22Rv1 (cell line): ENCODE measurements at regions not wholly inside any gene's neighbourhood (a gene's known extent, or its start where the extent isn't known, plus 50 kb on each side); places are given as distances from the start of the nearest gene placed in this dataset.

ENCODE experiments used
- H3K27ac ChIP-seq: fragments of 450-650 bp; 2 replicates; pipeline ENCODE4 v1.5.1; 2017
- ZFX ChIP-seq: fragments of 450-650 bp; IDR thresholded peaks from 2 replicates; pipeline ENCODE4 v1.6.1; 2017; ENCODE audit warnings: antibody characterized with exemption, borderline replicate concordance
- TF ChIP-seq, protein P1 (sequence below): fragments of 450-650 bp; IDR thresholded peaks from 2 replicates; pipeline ENCODE4 v1.5.1; 2017; ENCODE audit warnings: mild to moderate bottlenecking

GRCh38 chr13:88424463-88424862, 753.3 kb downstream of the SLITRK5 start:
- H3K27ac ChIP-seq = no peak overlapping the region
- TF ChIP-seq ZFX = no peak
- TF ChIP-seq, protein P1, sequence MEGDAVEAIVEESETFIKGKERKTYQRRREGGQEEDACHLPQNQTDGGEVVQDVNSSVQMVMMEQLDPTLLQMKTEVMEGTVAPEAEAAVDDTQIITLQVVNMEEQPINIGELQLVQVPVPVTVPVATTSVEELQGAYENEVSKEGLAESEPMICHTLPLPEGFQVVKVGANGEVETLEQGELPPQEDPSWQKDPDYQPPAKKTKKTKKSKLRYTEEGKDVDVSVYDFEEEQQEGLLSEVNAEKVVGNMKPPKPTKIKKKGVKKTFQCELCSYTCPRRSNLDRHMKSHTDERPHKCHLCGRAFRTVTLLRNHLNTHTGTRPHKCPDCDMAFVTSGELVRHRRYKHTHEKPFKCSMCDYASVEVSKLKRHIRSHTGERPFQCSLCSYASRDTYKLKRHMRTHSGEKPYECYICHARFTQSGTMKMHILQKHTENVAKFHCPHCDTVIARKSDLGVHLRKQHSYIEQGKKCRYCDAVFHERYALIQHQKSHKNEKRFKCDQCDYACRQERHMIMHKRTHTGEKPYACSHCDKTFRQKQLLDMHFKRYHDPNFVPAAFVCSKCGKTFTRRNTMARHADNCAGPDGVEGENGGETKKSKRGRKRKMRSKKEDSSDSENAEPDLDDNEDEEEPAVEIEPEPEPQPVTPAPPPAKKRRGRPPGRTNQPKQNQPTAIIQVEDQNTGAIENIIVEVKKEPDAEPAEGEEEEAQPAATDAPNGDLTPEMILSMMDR = no peak

- no peak for TF ChIP-seq ZFX
- TF ChIP-seq, protein P1 = no peak
- H3K27ac ChIP-seq = no peak overlapping the region
Observed at GRCh38 chr13:88426661-88427060, 755.5 kb downstream of the SLITRK5 start.

GRCh38 chr13:88429862-88430261, 758.7 kb downstream of the SLITRK5 start:
- no peak for TF ChIP-seq ZFX
- TF ChIP-seq, protein P1 = no peak

DNA sequence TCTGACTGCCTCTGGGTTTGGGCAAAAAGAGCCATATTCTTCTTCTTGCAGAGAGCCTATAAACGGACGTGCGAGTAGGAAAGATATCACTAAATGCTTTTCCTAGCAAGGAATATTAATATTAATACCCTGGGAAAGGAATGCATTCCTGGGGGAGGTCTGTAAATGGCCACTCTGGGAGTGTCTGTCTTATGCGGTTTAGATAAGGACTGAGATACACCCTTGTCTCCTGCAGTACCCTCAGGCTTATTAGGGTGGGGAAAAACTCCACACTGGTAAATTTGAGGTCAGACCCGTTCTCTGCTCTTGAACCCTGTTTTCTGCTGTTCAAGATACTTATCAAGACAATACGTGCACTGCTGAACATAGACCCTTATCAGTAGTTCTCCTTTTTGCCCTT, 763.8 kb downstream of the SLITRK5 start:
- no peak overlapping the region for H3K27ac ChIP-seq
- TF ChIP-seq, protein P1 = no peak
- no peak for TF ChIP-seq ZFX

More at GRCh38 chr13:88429862-88430261, 758.7 kb downstream of the SLITRK5 start:
- no peak overlapping the region for H3K27ac ChIP-seq

GRCh38 chr13:88436974-88437373, 765.8 kb downstream of the SLITRK5 start:
- H3K27ac ChIP-seq = no peak overlapping the region
- TF ChIP-seq, protein P1 = no peak
- no peak for TF ChIP-seq ZFX

GRCh38 chr13:88450515-88450914, 779.3 kb downstream of the SLITRK5 start:
- H3K27ac ChIP-seq = no peak overlapping the region
- TF ChIP-seq, protein P1 = no peak

GRCh38 chr13:88456151-88456550, 785.0 kb downstream of the SLITRK5 start:
- no peak for TF ChIP-seq ZFX
- TF ChIP-seq, protein P1 = no peak
- H3K27ac ChIP-seq = no peak overlapping the region
